ENCODE measurements at regions not wholly inside any gene's neighbourhood (a gene's known extent, or its start where the extent isn't known, plus 50 kb on each side); places are given as distances from the start of the nearest gene placed in this dataset.

DNA sequence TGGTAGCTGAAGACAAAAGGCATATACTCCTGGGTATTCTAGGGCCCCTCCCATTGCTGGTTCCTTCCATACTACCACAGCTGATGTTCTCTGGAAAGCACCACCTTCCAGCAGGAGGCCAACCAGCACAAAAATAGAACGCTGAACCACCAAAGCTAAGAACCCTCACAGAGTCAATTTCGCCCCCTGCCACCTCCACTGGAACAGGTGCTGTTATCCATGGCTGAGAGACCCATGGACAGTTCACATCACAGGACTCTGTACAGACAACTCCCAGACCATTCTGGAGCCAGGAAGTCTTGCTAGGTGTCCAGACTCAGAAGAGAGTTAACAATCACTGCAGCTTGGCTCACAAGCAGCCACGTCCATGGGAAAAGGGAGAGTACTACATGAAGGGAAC is 1851.5 kb upstream of the NUDT12 start:
- TF ChIP-seq POLR2AphosphoS5 (IDR thresholded peaks at IDR 0.05; ENCODE audit: low read depth, low read length), result no peak
- TF ChIP-seq CBX3 (IDR thresholded peaks at IDR 0.05; ENCODE audit: low read depth), result no peak
- no peak for TF ChIP-seq EZH2phosphoT487 (IDR thresholded peaks at IDR 0.05; ENCODE audit: borderline replicate concordance)
- TF ChIP-seq JUND (IDR thresholded peaks at IDR 0.05), result no peak
- TF ChIP-seq SRF (IDR thresholded peaks at IDR 0.05; ENCODE audit: low read depth), result no peak
- TF ChIP-seq RAD21 (IDR thresholded peaks at IDR 0.05; ENCODE audit: low read depth), result no peak
- no peak for TF ChIP-seq ZNF274 (IDR thresholded peaks at IDR 0.05; ENCODE audit: low read depth, low read length)
- no peak for TF ChIP-seq EGR1 (IDR thresholded peaks at IDR 0.05; ENCODE audit: low read depth)
- TF ChIP-seq EZH2 (IDR thresholded peaks at IDR 0.05), result no peak
- no peak for TF ChIP-seq CTCF (IDR thresholded peaks at IDR 0.05 in 2 of 3, conservative IDR thresholded peaks at IDR 0.05 in 1 of 3; ENCODE audit: borderline replicate concordance in 1 of 3, insufficient read depth in 1 of 3, low read depth in 2 of 3, low read length in 2 of 3)
- no peak for TF ChIP-seq SIN3A (IDR thresholded peaks at IDR 0.05; ENCODE audit: low read depth)
- TF ChIP-seq FOSL1 (IDR thresholded peaks at IDR 0.05; ENCODE audit: low read depth), result no peak
- TF ChIP-seq YY1 (IDR thresholded peaks at IDR 0.05; ENCODE audit: extremely low read depth, insufficient replicate concordance, low read depth, low read length), result no peak
- no peaks in the 10 kb centered on the region for H3K9me3 ChIP-seq (ENCODE audit: control insufficient read depth in 1 of 2, insufficient read depth in 1 of 2, low read depth in 1 of 2, low read length in 2 of 2)
- RAD21 ChIA-PET (ENCODE audit: low non-redundant PET in 1 of 2, low total read pairs in 2 of 2, uncharacterized antibody in 2 of 2, unreplicated experiment in 2 of 2), result no interaction called here

More for the DNA sequence above, 1851.5 kb upstream of the NUDT12 start:
- CTCF ChIA-PET, result no interaction called here
- Histone ChIP-seq H3K27me3 (ENCODE audit: insufficient read depth, low read length) (no peaks in the 10 kb centered on the region), H3K4me3 (replicated peaks in 1 of 2; ENCODE audit: low read depth in 1 of 2, low read length in 2 of 2) (no peak overlapping the region), H3K36me3 (ENCODE audit: control insufficient read depth in 1 of 2, insufficient read depth in 2 of 2, low read length in 2 of 2) (no peaks in the 10 kb centered on the region), H4K20me1 (ENCODE audit: insufficient read depth) (no peaks in the 10 kb centered on the region), H3K9me2 (ENCODE audit: insufficient read depth) (no peaks in the 10 kb centered on the region), H3K4me1 (ENCODE audit: control insufficient read depth in 1 of 2, insufficient read depth in 2 of 2, low read length in 2 of 2) (no peaks in the 10 kb centered on the region), H2AFZ (ENCODE audit: low read depth, low read length, poor library complexity, severe bottlenecking) (no peak overlapping the region), H3K4me2 (ENCODE audit: low read length) (no peak overlapping the region), H3K27ac (ENCODE audit: low read depth, low read length) (no peak overlapping the region), H3K79me2 (ENCODE audit: insufficient read depth, low read length) (no peaks in the 10 kb centered on the region), H3K9ac (ENCODE audit: low read length) (no peak overlapping the region)
- DNase-seq (ENCODE audit: low read depth, low spot score) (no peak), ATAC-seq (no peak)
- no TSS peak for BruUV-seq (replicated peaks)
- POLR2A ChIA-PET, result no interaction called here
- intact Hi-C loops (cut with micrococcal nuclease), result no loop called here

Measured in HCT116 (cell line).